ENCODE measurements at regions not wholly inside any gene's neighbourhood (a gene's known extent, or its start where the extent isn't known, plus 50 kb on each side); places are given as distances from the start of the nearest gene placed in this dataset.

- Mint-ChIP-seq H3K36me3 (ENCODE audit: low read depth) (no peaks in the 10 kb centered on the region), H3K27ac (no peak overlapping the region), H3K4me3 (no peak overlapping the region), H3K9me3 (no peaks in the 10 kb centered on the region), H3K27me3 (no peaks in the 10 kb centered on the region), H3K4me1 (ENCODE audit: low read depth) (no peaks in the 10 kb centered on the region)
- DNase-seq, result no peak
Measured at GRCh38 chr5:8138884-8139283, 269.9 kb downstream of the MTRR start.

GRCh38 chr5:8150791-8151190, 281.8 kb downstream of the MTRR start:
- Mint-ChIP-seq H3K27ac (no peak overlapping the region), H3K9me3 (no peaks in the 10 kb centered on the region), H3K4me3 (no peak overlapping the region), H3K27me3 (no peaks in the 10 kb centered on the region), H3K36me3 (ENCODE audit: low read depth) (no peaks in the 10 kb centered on the region), H3K4me1 (ENCODE audit: low read depth) (no peaks in the 10 kb centered on the region)
- no peak for DNase-seq

DNA sequence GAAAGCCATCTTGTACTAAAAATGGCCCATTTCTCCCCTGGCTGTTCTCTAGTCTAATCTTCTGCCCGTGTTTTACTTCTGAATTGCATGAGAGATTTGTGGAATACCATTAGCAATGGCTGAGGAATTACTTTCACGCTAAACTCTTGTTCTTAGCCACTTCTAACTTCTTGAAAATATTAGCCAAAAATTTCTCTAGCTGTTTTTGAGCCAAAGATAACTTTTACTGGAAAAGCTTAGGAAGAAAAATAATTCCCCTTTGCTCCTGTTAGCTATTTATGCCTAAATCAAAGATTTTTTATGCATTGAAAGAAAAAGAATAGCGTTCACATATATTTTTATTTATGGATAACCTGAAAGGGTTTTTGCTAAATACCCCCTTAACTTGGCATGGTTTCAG, 287.8 kb downstream of the MTRR start:
- H3K27ac Mint-ChIP-seq, result no peak overlapping the region
- H3K4me3 Mint-ChIP-seq, result no peak overlapping the region
- H3K27me3 Mint-ChIP-seq, result no peaks in the 10 kb centered on the region
- H3K4me1 Mint-ChIP-seq (ENCODE audit: low read depth), result no peaks in the 10 kb centered on the region
- H3K36me3 Mint-ChIP-seq (ENCODE audit: low read depth), result no peaks in the 10 kb centered on the region
- H3K9me3 Mint-ChIP-seq, result no peaks in the 10 kb centered on the region
- DNase-seq, result no peak

DNA sequence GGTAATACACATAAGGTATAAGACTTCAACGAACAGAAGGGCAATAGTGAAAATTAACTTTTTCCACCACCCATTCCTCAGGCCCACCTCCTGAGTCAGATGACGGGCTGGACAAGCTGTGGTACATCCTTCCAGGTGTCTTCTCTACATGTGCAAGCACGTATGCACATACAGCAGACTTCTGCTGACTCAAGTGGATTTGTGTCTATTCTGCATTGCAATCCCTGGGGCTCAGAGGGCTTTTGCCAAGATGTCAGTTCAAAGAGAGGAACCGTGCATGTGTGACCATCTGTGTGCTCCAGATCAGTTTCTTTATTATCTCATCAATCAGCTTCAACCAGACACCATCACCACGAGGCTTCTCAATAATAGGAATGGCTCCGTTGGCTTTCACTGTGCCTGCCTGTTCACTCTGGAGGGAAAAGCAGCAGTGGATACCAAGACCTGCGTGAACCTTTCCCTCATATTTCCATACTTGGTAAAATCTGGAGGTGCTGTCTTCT, 288.4 kb downstream of the MTRR start:
- Mint-ChIP-seq H3K4me1 (ENCODE audit: low read depth) (no peaks in the 10 kb centered on the region), H3K27ac (no peak overlapping the region), H3K9me3 (no peaks in the 10 kb centered on the region), H3K36me3 (ENCODE audit: low read depth) (no peaks in the 10 kb centered on the region), H3K4me3 (no peak overlapping the region), H3K27me3 (no peaks in the 10 kb centered on the region)
- DNase-seq, result no peak

- Mint-ChIP-seq H3K4me3 (no peak overlapping the region), H3K27ac (no peak overlapping the region), H3K27me3 (no peaks in the 10 kb centered on the region), H3K9me3 (no peaks in the 10 kb centered on the region), H3K4me1 (ENCODE audit: low read depth) (no peaks in the 10 kb centered on the region), H3K36me3 (ENCODE audit: low read depth) (no peaks in the 10 kb centered on the region)
- no peak for DNase-seq
Measured at GRCh38 chr5:8176101-8176693, 307.2 kb downstream of the MTRR start.

GRCh38 chr5:8184455-8185063, 315.6 kb downstream of the MTRR start:
- H3K27me3 Mint-ChIP-seq, result no peaks in the 10 kb centered on the region
- peak; percentile 36 for DNase-seq
- H3K4me3 Mint-ChIP-seq, result no peak overlapping the region
- H3K4me1 Mint-ChIP-seq (ENCODE audit: low read depth), result no peaks in the 10 kb centered on the region
- H3K9me3 Mint-ChIP-seq, result peaks cover 2% of the 10 kb centered on the region
- no peak overlapping the region for H3K27ac Mint-ChIP-seq
- no peaks in the 10 kb centered on the region for H3K36me3 Mint-ChIP-seq (ENCODE audit: low read depth)

GRCh38 chr5:8185852-8186251, 316.9 kb downstream of the MTRR start:
- Mint-ChIP-seq H3K27me3 (no peaks in the 10 kb centered on the region), H3K4me1 (ENCODE audit: low read depth) (no peaks in the 10 kb centered on the region), H3K27ac (no peak overlapping the region), H3K9me3 (peaks cover 2% of the 10 kb centered on the region), H3K4me3 (no peak overlapping the region), H3K36me3 (ENCODE audit: low read depth) (no peaks in the 10 kb centered on the region)
- no peak for DNase-seq

DNA sequence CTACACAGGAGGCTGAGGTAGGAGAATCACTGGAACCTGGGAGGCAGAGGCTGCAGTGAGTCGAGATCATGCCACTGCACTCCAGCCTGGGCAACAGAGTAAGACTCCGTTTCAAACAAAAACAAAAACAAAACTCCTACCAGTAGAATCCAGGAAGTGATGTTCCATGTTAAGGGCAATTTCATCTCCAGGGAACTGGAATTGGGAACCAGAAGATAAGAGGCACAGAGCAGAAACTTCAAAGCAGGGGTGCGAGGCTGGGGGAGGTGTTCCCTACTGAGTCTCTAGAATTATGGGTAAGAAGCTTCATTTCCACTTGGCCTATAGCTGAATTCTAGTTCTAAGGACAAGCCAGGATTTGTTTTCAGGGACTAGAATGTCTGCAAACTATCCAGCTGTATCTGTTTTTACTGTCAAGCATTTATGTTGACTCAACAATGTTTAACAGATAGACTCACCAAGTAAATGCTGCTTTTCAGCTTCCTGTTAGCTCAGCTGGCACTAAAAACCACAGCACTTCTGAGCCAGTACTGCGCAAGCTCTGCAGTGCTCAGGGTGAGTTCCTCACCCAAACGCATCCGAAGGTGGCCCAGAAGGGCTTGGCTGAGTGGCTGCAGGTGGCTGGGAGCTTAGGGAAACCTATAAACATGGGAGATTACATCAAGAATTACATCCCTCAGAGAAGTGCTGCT, 320.1 kb downstream of the MTRR start:
- peaks cover 8% of the 10 kb centered on the region for H3K9me3 Mint-ChIP-seq
- H3K4me3 Mint-ChIP-seq, result no peak overlapping the region
- no peak for DNase-seq
- no peaks in the 10 kb centered on the region for H3K27me3 Mint-ChIP-seq
- no peaks in the 10 kb centered on the region for H3K4me1 Mint-ChIP-seq (ENCODE audit: low read depth)
- no peaks in the 10 kb centered on the region for H3K36me3 Mint-ChIP-seq (ENCODE audit: low read depth)
- no peak overlapping the region for H3K27ac Mint-ChIP-seq

- no peak overlapping the region for H3K4me3 Mint-ChIP-seq
- no peaks in the 10 kb centered on the region for H3K36me3 Mint-ChIP-seq (ENCODE audit: low read depth)
- peaks cover 6% of the 10 kb centered on the region for H3K9me3 Mint-ChIP-seq
- no peaks in the 10 kb centered on the region for H3K27me3 Mint-ChIP-seq
- no peaks in the 10 kb centered on the region for H3K4me1 Mint-ChIP-seq (ENCODE audit: low read depth)
- H3K27ac Mint-ChIP-seq, result no peak overlapping the region
- DNase-seq, result no peak
Measured at GRCh38 chr5:8192840-8193239, 323.9 kb downstream of the MTRR start.

DNA sequence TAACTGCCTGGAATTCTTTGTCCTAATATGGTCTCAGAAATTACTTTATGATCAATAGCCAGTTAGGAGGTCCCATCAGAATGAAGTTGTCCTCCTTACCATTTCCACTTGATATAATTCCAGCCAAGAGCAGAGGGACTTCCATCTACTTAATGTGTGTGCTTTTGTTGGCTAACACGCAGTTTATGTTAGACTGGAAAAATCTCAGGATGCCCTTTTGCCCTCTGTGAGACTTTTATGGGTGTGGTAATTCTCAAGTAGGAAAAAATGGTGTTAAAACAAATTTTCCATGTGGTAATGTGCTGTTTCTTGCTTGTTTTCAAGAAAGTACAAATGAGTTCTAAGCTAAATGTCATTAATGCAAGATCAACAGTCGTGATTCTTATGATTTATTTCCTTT, 327.1 kb downstream of the MTRR start:
- Mint-ChIP-seq H3K27ac (no peak overlapping the region), H3K4me1 (ENCODE audit: low read depth) (no peaks in the 10 kb centered on the region), H3K9me3 (peaks cover 6% of the 10 kb centered on the region), H3K27me3 (no peaks in the 10 kb centered on the region), H3K36me3 (ENCODE audit: low read depth) (no peaks in the 10 kb centered on the region), H3K4me3 (no peak overlapping the region)
- no peak for DNase-seq

- Mint-ChIP-seq H3K9me3 (peaks cover 18% of the 10 kb centered on the region), H3K4me3 (no peak overlapping the region), H3K27me3 (no peaks in the 10 kb centered on the region), H3K36me3 (ENCODE audit: low read depth) (no peaks in the 10 kb centered on the region), H3K4me1 (ENCODE audit: low read depth) (no peaks in the 10 kb centered on the region), H3K27ac (no peak overlapping the region)
- no peak for DNase-seq
Measured at GRCh38 chr5:8208307-8208706, 339.4 kb downstream of the MTRR start.

DNA sequence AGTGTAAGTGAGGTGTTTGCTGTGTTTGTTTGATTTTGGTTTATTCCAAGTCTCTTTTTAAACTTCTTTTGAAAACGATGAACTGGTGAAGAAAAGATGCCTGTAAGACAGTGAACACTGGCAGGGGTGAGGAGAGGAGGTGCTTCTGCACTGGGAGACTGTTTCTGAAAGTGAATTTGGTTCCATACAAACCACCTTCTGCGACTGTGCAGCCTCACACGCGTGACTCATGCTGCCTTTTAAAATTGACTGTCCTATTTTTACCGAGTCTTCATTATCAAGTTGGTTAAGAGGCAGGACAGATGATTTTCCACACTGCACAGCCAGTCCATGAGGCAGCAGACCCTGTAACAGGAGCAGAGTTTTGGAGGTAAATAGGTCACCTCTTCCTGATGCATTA, 340.6 kb downstream of the MTRR start:
- no peak overlapping the region for H3K27ac Mint-ChIP-seq
- H3K36me3 Mint-ChIP-seq (ENCODE audit: low read depth), result no peaks in the 10 kb centered on the region

DNA sequence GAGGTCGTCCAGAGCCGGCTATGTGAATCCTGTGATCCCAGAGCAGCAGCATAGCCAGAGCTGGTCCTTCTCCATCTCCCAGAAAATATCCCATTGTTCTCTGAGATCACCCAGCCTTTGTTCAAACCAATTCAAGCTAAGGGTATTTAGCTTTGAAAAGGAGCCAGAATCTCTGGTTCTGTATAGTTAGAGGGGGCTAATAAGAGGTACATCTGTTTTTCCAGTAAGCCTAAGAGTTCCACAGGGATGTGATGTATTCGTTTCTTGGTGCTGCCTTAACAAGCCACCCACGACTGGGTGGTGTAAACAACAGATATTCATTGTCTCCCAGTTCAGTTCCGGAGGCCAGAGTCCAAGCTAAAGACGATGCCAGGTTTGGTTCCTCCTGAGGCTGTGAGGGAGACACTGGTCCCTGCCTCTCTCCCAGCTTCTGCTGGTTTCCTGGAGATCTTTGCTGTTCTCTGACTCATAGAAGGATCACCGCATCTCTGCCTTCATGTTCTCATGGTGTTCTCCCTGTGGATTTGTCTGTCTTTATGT, 344.8 kb downstream of the MTRR start:
- no peak for DNase-seq
- Mint-ChIP-seq H3K4me1 (ENCODE audit: low read depth) (no peaks in the 10 kb centered on the region), H3K36me3 (ENCODE audit: low read depth) (no peaks in the 10 kb centered on the region), H3K4me3 (no peak overlapping the region), H3K9me3 (peaks cover 2% of the 10 kb centered on the region), H3K27me3 (no peaks in the 10 kb centered on the region), H3K27ac (no peak overlapping the region)

More for the DNA sequence above, 340.6 kb downstream of the MTRR start:
- Mint-ChIP-seq H3K4me3 (no peak overlapping the region), H3K9me3 (peaks cover 10% of the 10 kb centered on the region), H3K27me3 (no peaks in the 10 kb centered on the region), H3K4me1 (ENCODE audit: low read depth) (no peaks in the 10 kb centered on the region)
- no peak for DNase-seq

GRCh38 chr5:8216921-8217320, 348.0 kb downstream of the MTRR start:
- no peak overlapping the region for H3K27ac Mint-ChIP-seq
- H3K27me3 Mint-ChIP-seq, result no peaks in the 10 kb centered on the region
- no peak for DNase-seq
- no peaks in the 10 kb centered on the region for H3K4me1 Mint-ChIP-seq (ENCODE audit: low read depth)
- no peaks in the 10 kb centered on the region for H3K36me3 Mint-ChIP-seq (ENCODE audit: low read depth)
- H3K9me3 Mint-ChIP-seq, result peaks cover under 1% of the 10 kb centered on the region
- H3K4me3 Mint-ChIP-seq, result no peak overlapping the region

DNA sequence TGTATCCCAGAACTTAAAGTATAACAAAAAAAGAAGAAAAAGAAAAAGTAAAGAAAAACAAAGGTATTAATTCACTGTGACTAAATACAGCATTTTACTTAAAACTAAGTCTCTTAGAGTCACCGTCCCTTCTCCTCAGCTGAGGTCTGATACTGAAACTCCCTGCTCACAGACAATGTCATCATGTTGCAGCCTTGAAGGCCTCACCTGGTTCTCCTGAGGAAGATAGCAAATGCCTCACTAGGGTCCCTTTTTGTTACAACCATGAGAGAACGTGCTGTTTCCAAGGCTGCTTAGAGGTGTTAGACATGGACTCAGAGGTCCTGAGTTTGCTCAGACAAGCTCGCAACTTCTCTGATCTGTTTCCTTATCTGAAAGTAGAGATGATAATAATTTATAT, 357.2 kb downstream of the MTRR start:
- no peaks in the 10 kb centered on the region for H3K27me3 Mint-ChIP-seq
- no peaks in the 10 kb centered on the region for H3K4me1 Mint-ChIP-seq (ENCODE audit: low read depth)
- no peak overlapping the region for H3K27ac Mint-ChIP-seq
- no peak for DNase-seq
- peaks cover 4% of the 10 kb centered on the region for H3K9me3 Mint-ChIP-seq
- H3K36me3 Mint-ChIP-seq (ENCODE audit: low read depth), result no peaks in the 10 kb centered on the region
- H3K4me3 Mint-ChIP-seq, result no peak overlapping the region
